Renal cortex interstitium (tissue), 11 donors: ENCODE measurements at regions not wholly inside any gene's neighbourhood (a gene's known extent, or its start where the extent isn't known, plus 50 kb on each side); places are given as distances from the start of the nearest gene placed in this dataset.
A peak's percentile ranks its signal among the peaks of the same experiment; 100 is the strongest.
"Not testable (repeated sequence)": the region's sequence is repeated elsewhere in the genome, so short reads cannot be mapped to it uniquely, and the experiment has no call there.

Experiments
- DNase-seq, 11 donors: peaks; one replicate each; pipeline ENCODE4 v3.0.0-alpha.2; 2013; ENCODE audit warnings: low read depth in 9 of 11, low spot score in 4 of 11; ENCODE audit errors: extremely low read depth in 1 of 11

DNA sequence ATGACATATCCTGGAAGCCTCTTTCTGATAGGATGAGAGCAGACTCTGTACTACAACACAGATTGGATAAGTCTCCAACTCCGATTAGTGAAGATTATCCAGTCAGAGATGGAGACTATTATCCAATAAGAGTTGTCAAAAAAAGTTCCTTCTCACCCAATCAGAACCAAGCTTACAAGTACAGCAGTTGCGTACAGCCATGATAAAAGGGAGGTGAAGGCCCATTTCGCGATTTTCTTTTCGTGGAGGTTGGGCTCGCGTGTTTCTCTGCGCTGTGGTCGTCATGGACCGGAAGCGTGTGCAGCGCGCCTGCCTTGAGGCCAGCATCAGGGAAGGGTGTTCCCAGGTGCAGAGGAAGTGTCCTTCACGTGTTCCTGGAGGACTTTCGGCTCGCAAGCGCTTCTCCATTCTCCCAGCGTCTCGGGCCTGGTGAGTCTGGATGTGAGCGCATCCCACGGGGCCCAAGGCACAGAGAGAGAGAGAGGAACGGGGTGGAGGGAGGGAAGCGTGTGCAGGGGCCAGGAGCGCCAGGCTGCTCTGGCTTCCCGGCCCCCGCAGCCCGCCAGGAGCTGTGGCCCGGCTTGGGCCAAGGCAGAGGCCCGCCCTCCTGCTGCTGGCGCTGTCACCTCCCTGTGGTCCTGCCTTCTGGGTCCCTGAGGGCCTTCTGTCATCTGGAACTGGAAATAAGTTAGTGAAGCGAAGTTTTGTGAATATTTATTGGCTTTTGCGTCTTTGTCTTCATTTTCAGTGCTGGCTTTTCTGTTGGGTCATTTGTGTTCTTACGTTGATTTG is 53.9 kb downstream of the CDRT15L2 start:
- DNase-seq, result not testable (repeated sequence)

DNA sequence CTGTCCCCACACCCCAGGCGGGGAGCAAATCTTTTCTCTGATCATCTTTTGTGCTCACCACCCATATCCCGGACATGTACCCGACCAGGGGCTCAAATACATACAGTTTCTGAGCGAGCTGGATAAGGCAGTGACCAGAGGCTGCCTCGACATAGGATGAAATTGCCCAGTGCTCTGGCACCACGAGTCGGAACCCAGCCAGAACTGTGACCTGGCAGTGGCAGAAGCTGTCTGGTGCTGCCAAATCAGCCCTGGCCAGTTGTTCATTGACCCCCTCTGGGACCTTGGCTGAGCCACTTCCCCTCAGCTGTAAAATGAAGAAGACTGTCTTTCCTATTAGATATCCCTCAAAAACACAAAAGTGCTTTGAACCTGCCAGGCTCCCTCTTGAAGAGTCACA is 60.6 kb downstream of the CDRT15L2 start:
- not testable (repeated sequence) for DNase-seq

DNA sequence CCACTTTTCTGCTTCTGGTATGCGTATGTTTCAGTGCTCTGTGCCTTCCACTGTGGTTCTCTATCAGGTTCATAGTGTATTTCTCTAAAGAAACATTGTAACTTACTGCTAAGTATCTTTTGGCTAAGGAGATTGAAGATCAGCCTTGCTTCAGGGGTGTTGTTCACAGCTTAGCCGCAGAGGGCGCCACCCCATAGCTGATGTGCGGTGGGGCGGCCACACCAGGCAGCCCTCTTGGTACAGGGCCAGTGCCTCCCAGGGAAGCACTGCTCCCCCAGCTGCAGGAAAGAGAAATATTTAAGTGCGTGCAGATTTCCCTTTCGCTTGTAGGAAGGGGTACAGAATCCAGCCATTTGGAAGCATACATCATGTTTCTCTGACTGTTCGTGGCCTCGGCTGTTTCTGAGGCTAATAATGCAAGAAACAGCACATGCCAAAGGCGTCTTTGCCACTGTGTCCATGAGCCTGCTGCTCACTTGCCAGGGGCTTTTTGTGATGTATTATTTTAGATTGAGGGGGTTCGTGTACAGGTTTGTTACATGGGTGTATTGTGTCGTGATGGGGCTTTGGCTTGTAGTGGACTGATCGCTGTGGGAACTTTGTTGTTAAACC is 67.2 kb downstream of the CDRT15L2 start:
- peak in 4 of 11 donors; percentile 2 to 19 (median 17) for DNase-seq

DNA sequence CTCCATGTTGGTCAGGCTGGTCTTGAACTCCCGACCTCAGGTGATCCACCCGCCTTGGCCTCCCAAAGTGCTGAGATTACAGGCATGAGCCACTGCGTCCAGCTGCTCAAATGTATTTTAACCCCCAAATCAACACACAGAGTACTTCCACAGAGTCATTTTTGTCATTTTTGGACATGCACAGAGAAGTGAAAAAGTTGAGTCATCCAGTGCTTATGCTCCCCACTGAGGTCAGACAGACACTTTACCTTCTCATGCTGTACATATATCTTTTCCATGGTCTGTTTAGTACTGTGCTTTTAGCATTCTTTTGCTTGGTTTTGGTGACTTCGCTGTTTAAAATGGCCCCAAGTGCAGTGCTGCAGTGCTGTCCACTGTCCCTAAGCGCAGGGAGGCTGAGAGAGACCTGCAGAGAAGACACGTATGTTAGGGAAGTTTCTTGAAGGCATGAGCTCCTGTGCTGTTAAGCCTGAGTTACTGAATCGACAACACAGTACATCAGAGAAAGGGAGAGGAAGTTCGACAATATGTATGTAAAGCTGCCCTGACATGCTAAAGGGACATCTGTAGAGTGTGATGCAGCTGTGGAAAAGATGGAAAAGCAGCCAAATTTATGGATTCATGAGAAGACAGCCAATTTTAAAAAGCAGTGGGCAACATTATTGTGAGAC is 69.7 kb downstream of the CDRT15L2 start:
- not testable (repeated sequence) for DNase-seq

DNA sequence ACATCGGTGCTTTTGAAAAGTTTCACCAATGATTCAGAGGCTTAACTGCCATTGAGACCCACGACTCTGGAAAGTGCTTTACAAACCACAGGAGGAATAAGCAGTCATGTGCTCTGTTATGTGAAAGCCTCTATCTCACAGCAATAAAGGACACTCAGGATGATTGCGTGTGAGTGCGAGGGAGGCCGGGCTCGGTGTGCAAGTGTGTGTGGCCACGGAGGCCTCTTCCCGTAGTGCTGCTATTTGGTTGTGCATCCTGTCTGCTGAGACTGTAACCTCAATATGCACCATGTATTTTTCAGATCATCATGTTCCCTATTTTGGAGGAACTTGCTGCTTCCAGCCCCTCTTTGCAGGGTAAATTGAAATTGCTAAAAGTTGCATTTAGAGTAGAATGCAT is 71.5 kb downstream of the CDRT15L2 start:
- not testable (repeated sequence) for DNase-seq

DNA sequence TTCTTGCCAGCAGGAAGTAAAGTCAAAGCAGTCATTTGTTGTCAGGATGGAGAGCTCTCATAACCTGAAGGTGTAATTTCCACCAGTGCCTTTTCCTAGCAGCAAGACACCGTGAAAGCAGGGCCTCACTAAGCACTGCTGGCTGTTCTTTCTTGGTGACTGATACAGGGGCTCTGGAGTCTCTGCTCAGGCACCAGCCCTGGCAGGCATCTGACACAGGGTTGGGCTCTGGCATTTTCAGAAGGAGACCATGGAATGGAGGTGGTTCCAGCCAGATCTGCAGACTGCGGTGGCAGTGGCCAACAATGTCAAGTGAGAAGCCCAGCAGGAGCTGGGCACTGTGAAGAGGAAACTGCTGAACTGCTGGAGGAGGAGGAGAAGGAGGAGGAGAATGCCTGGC is 72.2 kb downstream of the CDRT15L2 start:
- DNase-seq, result not testable (repeated sequence)

DNA sequence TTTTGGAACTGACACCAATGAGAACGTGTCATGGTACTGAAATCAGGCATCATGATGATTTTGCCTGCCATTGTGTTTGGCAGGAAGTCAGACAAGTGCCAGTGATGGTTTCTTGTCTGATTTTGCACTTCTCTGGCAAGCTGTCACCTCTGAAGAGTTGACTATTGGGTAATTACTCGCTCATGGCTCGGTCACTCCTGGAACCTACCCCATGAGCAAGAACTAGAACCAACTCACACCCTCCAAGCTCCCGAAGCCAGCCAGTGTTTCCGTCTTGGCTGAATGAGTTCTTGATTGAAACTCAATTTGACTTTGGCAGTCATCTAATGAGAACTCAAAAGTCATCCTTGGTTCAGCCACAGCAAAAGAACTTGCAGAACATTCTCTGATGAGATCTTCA is 73.9 kb downstream of the CDRT15L2 start:
- not testable (repeated sequence) for DNase-seq

DNA sequence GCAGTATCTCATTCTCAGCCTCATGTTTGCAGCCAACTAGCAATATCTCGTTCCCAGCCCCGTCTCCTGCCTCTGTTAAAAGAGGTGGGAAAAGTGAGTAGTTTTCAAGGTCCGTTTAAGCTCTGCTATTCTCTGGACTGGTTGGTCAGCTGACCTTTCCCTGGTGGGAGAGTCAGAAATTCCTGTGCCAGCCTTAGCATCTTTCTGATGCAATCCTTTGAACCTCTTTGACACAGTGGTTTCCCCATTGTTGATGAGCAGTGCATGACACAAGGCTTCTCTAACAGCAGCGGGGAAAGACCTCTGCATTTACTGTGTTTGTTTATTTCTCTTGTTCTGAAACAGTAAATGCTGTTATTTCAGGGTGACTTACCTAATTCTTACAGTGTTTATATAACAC is 74.6 kb downstream of the CDRT15L2 start:
- not testable (repeated sequence) for DNase-seq

DNA sequence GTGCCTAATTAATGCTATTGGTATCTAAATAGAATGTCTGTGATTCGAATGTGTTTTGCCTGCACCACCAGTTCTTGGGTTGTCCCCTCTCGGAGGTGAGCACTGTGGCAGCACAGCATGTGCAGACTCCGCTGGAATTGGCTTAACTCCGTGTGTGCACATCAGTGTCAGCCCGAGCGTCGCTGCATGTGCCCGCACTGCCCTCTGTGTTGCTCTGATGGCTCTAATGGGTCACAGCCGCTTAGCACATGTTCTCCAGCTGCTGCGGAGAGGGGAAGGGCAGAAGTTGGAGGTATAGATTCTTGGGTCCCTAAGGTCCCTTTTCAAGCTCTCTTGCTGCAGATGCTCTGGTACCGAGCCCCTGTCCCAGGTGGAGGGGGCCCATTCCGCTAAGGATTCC is 75.1 kb downstream of the CDRT15L2 start:
- not testable (repeated sequence) for DNase-seq

DNA sequence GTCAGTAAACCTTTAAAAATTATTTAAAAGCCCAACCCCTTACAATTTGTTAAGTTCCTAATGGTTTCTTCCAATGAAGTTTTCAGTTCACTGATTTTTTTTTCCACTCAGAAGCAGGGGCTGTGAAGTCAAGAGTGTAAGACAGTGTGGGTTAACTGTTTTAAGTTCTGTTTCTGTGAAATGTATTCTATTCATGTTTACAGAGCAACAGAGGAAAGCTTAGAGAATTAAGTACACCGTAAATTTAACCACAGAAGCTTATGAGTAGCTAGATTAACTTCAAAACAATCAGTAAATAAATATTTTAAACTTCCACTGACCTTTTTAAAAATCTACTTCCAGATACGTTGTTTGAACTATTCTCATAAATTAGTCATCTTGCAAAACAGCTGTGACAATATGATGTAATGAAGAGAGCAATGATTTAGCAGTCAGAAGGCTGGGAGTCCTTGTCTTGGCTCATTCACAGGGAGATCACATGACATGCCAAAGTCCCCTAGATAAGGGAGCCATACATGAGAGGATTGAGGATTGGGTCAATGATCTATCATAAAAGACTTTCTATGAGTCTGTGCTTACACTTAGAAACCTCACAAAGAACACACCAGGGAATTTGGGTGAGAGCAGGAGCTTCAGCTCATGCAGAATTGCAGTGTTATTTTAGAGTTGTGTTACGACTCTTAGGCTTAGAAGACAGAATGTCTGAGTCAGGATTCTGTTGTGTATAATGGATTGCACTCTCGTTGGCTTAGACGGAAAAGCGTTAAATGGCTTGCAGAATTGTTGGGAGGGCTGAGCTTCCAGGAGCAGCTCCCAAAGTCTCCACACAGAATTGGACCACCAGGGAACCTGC is 85.8 kb downstream of the CDRT15L2 start:
- DNase-seq, result peak in 7 of 11 donors; percentile 3 to 24 (median 19)

DNA sequence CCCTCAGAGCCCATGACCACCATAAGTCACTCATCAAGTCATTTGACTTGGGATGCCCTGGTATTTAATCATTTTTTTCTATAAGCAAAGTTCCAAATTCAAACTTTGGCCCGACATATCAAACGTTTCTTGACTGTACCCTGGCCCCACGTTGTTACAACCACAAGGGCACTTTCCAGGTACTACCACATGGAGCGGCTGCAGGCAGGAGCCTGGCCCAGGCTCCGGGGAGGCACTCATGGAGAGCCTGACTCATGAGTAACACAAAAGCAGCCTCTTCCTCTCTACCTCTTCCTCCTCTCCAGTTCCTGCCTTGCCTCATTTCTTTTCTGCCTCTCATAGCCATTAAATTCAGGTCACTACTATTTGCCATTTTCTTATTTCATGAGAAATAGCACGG is 87.2 kb downstream of the CDRT15L2 start:
- not testable (repeated sequence) for DNase-seq

DNA sequence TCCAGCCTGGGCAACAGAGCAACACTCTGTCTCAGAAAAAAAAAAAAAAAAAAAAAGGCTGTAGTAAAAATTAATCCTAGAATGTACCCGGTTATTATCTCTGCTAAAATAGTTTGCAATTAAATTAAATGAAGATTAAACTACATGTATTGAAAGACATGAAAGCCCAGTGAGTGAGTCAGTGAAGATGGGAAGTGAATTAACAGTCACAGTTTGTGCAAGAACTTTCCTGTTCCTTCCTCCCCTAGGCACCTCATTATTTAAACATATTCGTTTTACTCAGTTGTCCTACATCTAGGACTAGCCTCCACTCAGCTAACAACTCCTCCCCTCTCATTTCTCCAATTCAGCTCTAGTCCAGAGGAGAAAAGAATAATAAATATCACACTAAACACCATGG is 88.2 kb downstream of the CDRT15L2 start:
- not testable (repeated sequence) for DNase-seq

DNA sequence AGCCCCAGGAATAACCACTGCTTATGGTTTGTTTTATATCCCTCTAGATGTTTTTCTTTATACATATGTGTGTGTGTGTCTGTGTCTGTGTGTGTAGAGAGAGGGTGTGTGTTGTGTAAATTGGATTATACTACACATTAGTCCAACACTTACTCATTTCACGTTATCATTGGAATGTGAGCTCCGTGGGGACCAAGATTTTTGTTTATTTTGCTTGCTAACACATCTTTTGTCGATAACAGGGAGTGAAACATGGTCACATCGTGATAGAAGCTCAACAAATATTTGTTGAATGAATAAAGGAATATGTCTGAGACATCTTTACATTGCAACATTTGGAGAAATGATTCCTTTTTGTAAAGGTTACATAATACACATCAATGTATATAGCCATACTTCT is 88.8 kb downstream of the CDRT15L2 start:
- not testable (repeated sequence) for DNase-seq

DNA sequence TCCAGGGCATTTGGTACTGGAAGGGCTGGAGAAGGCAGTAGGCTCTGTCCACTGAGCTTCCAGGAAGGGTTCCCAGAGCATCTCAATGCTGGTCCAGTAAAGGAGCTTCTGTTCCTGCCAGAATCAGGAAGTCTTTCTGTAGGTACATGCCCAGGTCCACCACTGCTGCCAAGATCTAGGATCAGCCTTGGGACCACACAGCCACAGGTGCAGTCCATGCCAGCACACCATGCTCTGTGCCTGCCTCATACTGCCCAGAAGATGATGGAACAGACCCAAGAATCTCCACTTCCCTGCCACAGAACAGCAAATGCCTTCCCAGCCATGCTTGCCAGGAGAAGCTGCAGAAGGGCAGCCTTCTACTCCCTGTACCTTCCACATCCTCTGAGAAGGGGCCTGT is 89.3 kb downstream of the CDRT15L2 start:
- DNase-seq, result not testable (repeated sequence)

DNA sequence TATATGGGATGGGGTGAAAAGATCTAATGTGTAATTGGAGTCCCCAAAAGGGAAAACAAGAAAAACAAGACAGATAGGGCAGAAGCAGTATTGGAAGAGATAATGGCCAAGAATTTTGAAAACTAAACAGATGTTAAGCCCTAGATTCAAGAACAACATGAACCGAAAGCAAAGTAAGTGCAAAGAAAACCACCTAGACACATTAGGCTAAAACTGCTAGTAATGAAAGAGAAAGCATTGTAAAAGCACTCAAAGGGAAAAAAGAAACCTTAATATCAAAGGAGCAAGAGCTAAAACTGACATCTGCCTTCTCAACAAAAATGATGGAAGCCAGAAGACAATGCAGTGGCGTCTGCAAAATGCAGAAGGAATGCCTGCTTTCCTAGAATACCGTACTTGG is 91.0 kb downstream of the CDRT15L2 start:
- DNase-seq, result not testable (repeated sequence)

DNA sequence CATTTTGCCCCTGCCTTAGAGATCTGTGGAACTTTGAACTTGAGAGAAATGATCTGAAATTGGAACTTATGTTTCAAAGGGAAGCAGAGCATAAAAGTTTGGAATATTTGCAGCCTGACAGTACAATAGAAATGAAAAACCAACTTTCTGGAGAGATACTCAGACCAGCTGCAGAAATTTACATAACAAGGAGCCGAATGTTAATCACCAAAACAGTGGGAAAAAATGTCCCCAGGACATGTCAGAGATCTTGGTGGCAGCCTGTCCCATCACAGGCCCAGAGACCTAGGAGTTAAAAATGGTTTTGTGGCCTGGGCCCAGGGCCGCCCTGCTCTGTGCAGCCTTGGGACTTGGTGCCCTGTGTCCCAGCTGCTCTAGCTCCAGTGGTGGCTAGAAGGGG is 94.8 kb downstream of the CDRT15L2 start:
- not testable (repeated sequence) for DNase-seq

DNA sequence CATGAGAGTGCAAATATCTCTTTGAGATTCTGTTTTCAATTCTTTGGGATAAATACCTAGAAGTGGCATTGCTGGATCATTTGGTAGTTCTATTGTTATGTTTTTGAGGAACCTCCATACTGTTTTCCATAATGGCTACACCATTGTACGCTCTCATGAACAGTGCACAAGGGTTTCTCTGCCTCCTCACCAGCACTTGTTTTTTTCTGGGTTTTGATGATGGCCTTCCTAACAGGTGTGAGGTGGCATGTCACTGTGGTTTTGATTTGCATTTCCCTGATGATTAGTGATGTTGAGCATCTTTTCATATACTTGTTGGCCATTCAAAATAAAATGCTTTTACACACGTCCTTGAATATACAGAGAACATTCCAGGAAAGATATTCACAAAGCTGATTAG is 96.2 kb downstream of the CDRT15L2 start:
- not testable (repeated sequence) for DNase-seq

DNA sequence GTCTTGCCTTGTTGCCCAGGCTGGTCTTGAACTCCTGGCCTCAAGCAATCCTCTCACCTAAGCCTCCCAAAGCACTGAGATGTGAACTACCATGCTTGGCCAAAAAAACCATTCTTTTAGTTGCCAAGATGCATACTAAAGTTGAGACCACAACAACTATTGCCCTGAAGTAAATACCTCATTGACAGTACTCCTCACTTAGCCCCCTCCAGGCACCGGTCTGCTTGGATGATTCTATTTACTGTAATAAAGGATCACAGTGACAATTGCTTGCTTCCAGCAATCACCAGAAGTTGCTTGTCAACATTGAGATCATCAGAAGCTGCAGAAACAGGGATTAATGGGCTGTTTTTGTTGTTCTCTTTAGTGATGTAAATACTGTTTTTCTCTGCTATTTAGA is 97.1 kb downstream of the CDRT15L2 start:
- DNase-seq, result not testable (repeated sequence)

DNA sequence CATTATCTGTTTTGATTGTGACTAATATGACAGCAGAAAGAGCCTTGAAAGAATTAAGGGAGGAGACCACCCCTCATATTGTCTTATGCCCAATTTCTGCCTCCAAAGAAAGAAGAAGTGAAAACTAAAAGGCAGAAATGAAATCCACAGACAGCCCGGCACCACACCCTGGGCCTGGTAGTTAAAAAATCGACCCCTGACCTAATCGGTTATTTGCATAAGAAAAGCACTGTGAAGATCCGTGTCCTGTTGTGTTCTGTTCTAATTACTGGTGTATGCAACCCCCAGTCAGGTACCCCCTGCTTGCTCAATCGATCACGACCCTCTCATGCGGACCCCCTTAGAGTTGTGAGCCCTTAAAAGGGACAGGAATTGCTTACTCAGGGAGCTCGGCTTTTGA is 97.9 kb downstream of the CDRT15L2 start:
- not testable (repeated sequence) for DNase-seq
